DLD1 (cell line): ENCODE measurements at regions not wholly inside any gene's neighbourhood (a gene's known extent, or its start where the extent isn't known, plus 50 kb on each side); places are given as distances from the start of the nearest gene placed in this dataset.
"Not testable (repeated sequence)": the region's sequence is repeated elsewhere in the genome, so short reads cannot be mapped to it uniquely, and the experiment has no call there.

Experiments
- in situ Hi-C: cut with HindIII; loops from 2 replicates; pipeline ENCODE4 v1.10.0; 2017; ENCODE audit warnings: low sequenced_read_pairs

- in situ Hi-C loops, result no loop called here
Measured at GRCh38 chrX:74085642-74086236, 218.2 kb upstream of the ZCCHC13 start.

- in situ Hi-C loops, result no loop called here
Measured at GRCh38 chrX:74080165-74080564, 223.8 kb upstream of the ZCCHC13 start.

- in situ Hi-C loops, result no loop called here
Measured at GRCh38 chrX:74065831-74066390, 213.4 kb upstream of the XIST start.

GRCh38 chrX:74063426-74064155, 211.1 kb upstream of the XIST start:
- in situ Hi-C loops, result no loop called here

GRCh38 chrX:74061879-74062278, 209.4 kb upstream of the XIST start:
- in situ Hi-C loops, result no loop called here

GRCh38 chrX:74049126-74049525, 196.6 kb upstream of the XIST start:
- in situ Hi-C loops, result no loop called here

GRCh38 chrX:74034066-74034465, 181.6 kb upstream of the XIST start:
- in situ Hi-C loops, result not testable (repeated sequence)

GRCh38 chrX:74031527-74031926, 179.0 kb upstream of the XIST start:
- in situ Hi-C loops, result not testable (repeated sequence)

GRCh38 chrX:74030766-74031165, 178.3 kb upstream of the XIST start:
- in situ Hi-C loops, result not testable (repeated sequence)

GRCh38 chrX:74025145-74025544, 172.6 kb upstream of the XIST start:
- in situ Hi-C loops, result not testable (repeated sequence)

GRCh38 chrX:74023203-74023602, 170.7 kb upstream of the XIST start:
- in situ Hi-C loops, result no loop called here

- in situ Hi-C loops, result no loop called here
Measured at GRCh38 chrX:74018253-74018652, 165.7 kb upstream of the XIST start.

GRCh38 chrX:74015379-74016019, 163.0 kb upstream of the XIST start:
- in situ Hi-C loops, result no loop called here

GRCh38 chrX:74009041-74009440, 156.5 kb upstream of the XIST start:
- in situ Hi-C loops, result no loop called here

- in situ Hi-C loops, result no loop called here
Measured at GRCh38 chrX:73992019-73992418, 139.5 kb upstream of the XIST start.

GRCh38 chrX:73987166-73987565, 134.7 kb upstream of the XIST start:
- in situ Hi-C loops, result no loop called here

GRCh38 chrX:73979551-73980131, 127.1 kb upstream of the XIST start:
- in situ Hi-C loops, result no loop called here

- in situ Hi-C loops, result no loop called here
Measured at GRCh38 chrX:73977542-73978169, 125.1 kb upstream of the XIST start.

GRCh38 chrX:73967461-73967860, 114.9 kb upstream of the XIST start:
- in situ Hi-C loops, result not testable (repeated sequence)

- in situ Hi-C loops, result no loop called here
Measured at GRCh38 chrX:73965833-73966232, 113.3 kb upstream of the XIST start.

- in situ Hi-C loops, result no loop called here
Measured at GRCh38 chrX:73964579-73964978, 112.1 kb upstream of the XIST start.
